Neural progenitor cell (in vitro differentiated cells): ENCODE measurements at regions not wholly inside any gene's neighbourhood (a gene's known extent, or its start where the extent isn't known, plus 50 kb on each side); places are given as distances from the start of the nearest gene placed in this dataset.

Experiments used
- DNase-seq: peaks from one replicate; pipeline ENCODE4 v3.0.0-alpha.2; 2016; ENCODE audit warnings: low spot score
- H2AFZ ChIP-seq: fragments of 200-600 bp; sonication (generic); replicated peaks from 2 replicates; pipeline ENCODE4 v1.6.1; 2016; ENCODE audit warnings: antibody characterized with exemption
- H3F3A ChIP-seq: fragments of 200-600 bp; sonication (generic); 2 replicates; pipeline ENCODE4 v1.6.1; 2016; ENCODE audit warnings: antibody characterized with exemption, low read depth
- H3K27ac ChIP-seq: fragments of 200-600 bp; sonication (generic); 2 replicates; pipeline ENCODE4 v1.5.1; 2016; ENCODE audit warnings: mild to moderate bottlenecking
- H3K27me3 ChIP-seq: fragments of 200-600 bp; sonication (generic); 2 replicates; pipeline ENCODE4 v1.6.1; 2016; ENCODE audit warnings: mild to moderate bottlenecking, moderate library complexity
- H3K36me3 ChIP-seq: fragments of 200-600 bp; sonication (generic); 2 replicates; pipeline ENCODE4 v1.5.1; 2016
- H3K4me1 ChIP-seq: fragments of 200-600 bp; sonication (generic); 2 replicates; pipeline ENCODE4 v1.6.1; 2016; ENCODE audit warnings: mixed run types
- H3K4me2 ChIP-seq: fragments of 200-600 bp; sonication (generic); 2 replicates; pipeline ENCODE4 v1.6.1; 2016
- H3K4me3 ChIP-seq: fragments of 200-600 bp; sonication (generic); 2 replicates; pipeline ENCODE4 v1.5.1; 2016
- H3K79me2 ChIP-seq: fragments of 200-600 bp; sonication (generic); 2 replicates; pipeline ENCODE4 v1.6.1; 2016; ENCODE audit warnings: low read depth
- H3K9ac ChIP-seq: fragments of 200-600 bp; sonication (generic); 2 replicates; pipeline ENCODE4 v1.6.1; 2016
- H3K9me3 ChIP-seq: fragments of 200-600 bp; sonication (generic); 2 replicates; pipeline ENCODE4 v1.5.1; 2016; ENCODE audit warnings: low read depth
- H4K20me1 ChIP-seq: fragments of 200-600 bp; sonication (generic); 2 replicates; pipeline ENCODE4 v1.6.1; 2016; ENCODE audit warnings: low read depth
- H3K27ac Mint-ChIP-seq: 3 replicates; pipeline ENCODE4 v1.8.0; 2021; ENCODE audit warnings: mixed read lengths
- H3K27me3 Mint-ChIP-seq: 2 replicates; pipeline ENCODE4 v1.8.0; 2022; ENCODE audit warnings: low read depth, mild to moderate bottlenecking, inconsistent platforms, moderate library complexity, mixed read lengths; ENCODE audit not compliant: insufficient read depth
- H3K36me3 Mint-ChIP-seq: 3 replicates; pipeline ENCODE4 v1.8.0; 2021; ENCODE audit warnings: mixed read lengths
- H3K4me1 Mint-ChIP-seq: 3 replicates; pipeline ENCODE4 v1.8.0; 2021; ENCODE audit warnings: mixed read lengths
- H3K4me3 Mint-ChIP-seq: 3 replicates; pipeline ENCODE4 v1.8.0; 2021; ENCODE audit warnings: mild to moderate bottlenecking, moderate library complexity, mixed read lengths
- H3K9me3 Mint-ChIP-seq: 3 replicates; pipeline ENCODE4 v1.8.0; 2020; ENCODE audit warnings: mixed read lengths
- CTCF ChIP-seq: fragments of 200-600 bp; sonication (generic); IDR thresholded peaks from 2 replicates; pipeline ENCODE4 v1.5.1; 2017; ENCODE audit warnings: antibody characterized with exemption, mild to moderate bottlenecking
- EZH2 ChIP-seq: fragments of 200-600 bp; sonication (generic); IDR thresholded peaks from 2 replicates; pipeline ENCODE4 v1.6.1; 2017; ENCODE audit warnings: antibody characterized with exemption, mild to moderate bottlenecking, moderate library complexity
- EZH2phosphoT487 ChIP-seq: fragments of 200-600 bp; sonication (generic); IDR thresholded peaks from 2 replicates; pipeline ENCODE4 v1.6.1; 2017; ENCODE audit warnings: antibody characterized with exemption

GRCh38 chr2:139241286-139241685 is 461.1 kb upstream of the NXPH2 start:
- Mint-ChIP-seq H3K27ac (no peak overlapping the region), H3K4me1 (no peaks in the 10 kb centered on the region), H3K27me3 (peaks cover 2% of the 10 kb centered on the region), H3K36me3 (no peaks in the 10 kb centered on the region), H3K4me3 (no peak overlapping the region), H3K9me3 (no peaks in the 10 kb centered on the region)
- Histone ChIP-seq H3K36me3 (no peaks in the 10 kb centered on the region), H2AFZ (no peak overlapping the region), H3K9me3 (no peaks in the 10 kb centered on the region), H3F3A (no peaks in the 10 kb centered on the region), H3K27ac (no peak overlapping the region), H3K79me2 (no peaks in the 10 kb centered on the region), H3K27me3 (no peaks in the 10 kb centered on the region), H3K4me3 (no peak overlapping the region), H3K4me1 (no peaks in the 10 kb centered on the region), H4K20me1 (no peaks in the 10 kb centered on the region), H3K4me2 (no peak overlapping the region), H3K9ac (no peak overlapping the region)
- TF ChIP-seq EZH2 (no peak), CTCF (no peak), EZH2phosphoT487 (no peak)
- no peak for DNase-seq

GRCh38 chr2:139237023-139237422 is 456.8 kb upstream of the NXPH2 start:
- no peaks in the 10 kb centered on the region for H4K20me1 ChIP-seq
- H3K4me2 ChIP-seq, result no peak overlapping the region
- H3K27ac ChIP-seq, result no peak overlapping the region
- H3K4me1 Mint-ChIP-seq, result no peaks in the 10 kb centered on the region
- H3K79me2 ChIP-seq, result no peaks in the 10 kb centered on the region
- H2AFZ ChIP-seq, result no peak overlapping the region
- no peak overlapping the region for H3K4me3 Mint-ChIP-seq
- H3K36me3 Mint-ChIP-seq, result no peaks in the 10 kb centered on the region
- DNase-seq, result no peak
- H3K4me1 ChIP-seq, result no peaks in the 10 kb centered on the region
- no peaks in the 10 kb centered on the region for H3K9me3 ChIP-seq
- no peak overlapping the region for H3K4me3 ChIP-seq
- no peaks in the 10 kb centered on the region for H3F3A ChIP-seq
- no peak overlapping the region for H3K9ac ChIP-seq
- TF ChIP-seq EZH2 (no peak), EZH2phosphoT487 (no peak), CTCF (no peak)
- no peaks in the 10 kb centered on the region for H3K9me3 Mint-ChIP-seq
- no peaks in the 10 kb centered on the region for H3K27me3 ChIP-seq
- no peaks in the 10 kb centered on the region for H3K36me3 ChIP-seq
- H3K27ac Mint-ChIP-seq, result no peak overlapping the region
- peaks cover 2% of the 10 kb centered on the region for H3K27me3 Mint-ChIP-seq

- Mint-ChIP-seq H3K4me3 (no peak overlapping the region), H3K4me1 (no peaks in the 10 kb centered on the region), H3K27me3 (no peaks in the 10 kb centered on the region), H3K9me3 (no peaks in the 10 kb centered on the region), H3K36me3 (no peaks in the 10 kb centered on the region), H3K27ac (no peak overlapping the region)
- H3K9me3 ChIP-seq, result no peaks in the 10 kb centered on the region
- TF ChIP-seq EZH2phosphoT487, result no peak
- no peak for TF ChIP-seq EZH2
- TF ChIP-seq CTCF, result no peak
- H2AFZ ChIP-seq, result no peak overlapping the region
- no peaks in the 10 kb centered on the region for H3K36me3 ChIP-seq
- no peak overlapping the region for H3K9ac ChIP-seq
- H3K79me2 ChIP-seq, result no peaks in the 10 kb centered on the region
- no peak overlapping the region for H3K4me3 ChIP-seq
- H4K20me1 ChIP-seq, result no peaks in the 10 kb centered on the region
- DNase-seq, result no peak
- H3K27ac ChIP-seq, result no peak overlapping the region
- no peaks in the 10 kb centered on the region for H3F3A ChIP-seq
- H3K27me3 ChIP-seq, result no peaks in the 10 kb centered on the region
- no peaks in the 10 kb centered on the region for H3K4me1 ChIP-seq
- no peak overlapping the region for H3K4me2 ChIP-seq
These were observed 450.7 kb upstream of the NXPH2 start for GRCh38 chr2:139230881-139231280.

DNA sequence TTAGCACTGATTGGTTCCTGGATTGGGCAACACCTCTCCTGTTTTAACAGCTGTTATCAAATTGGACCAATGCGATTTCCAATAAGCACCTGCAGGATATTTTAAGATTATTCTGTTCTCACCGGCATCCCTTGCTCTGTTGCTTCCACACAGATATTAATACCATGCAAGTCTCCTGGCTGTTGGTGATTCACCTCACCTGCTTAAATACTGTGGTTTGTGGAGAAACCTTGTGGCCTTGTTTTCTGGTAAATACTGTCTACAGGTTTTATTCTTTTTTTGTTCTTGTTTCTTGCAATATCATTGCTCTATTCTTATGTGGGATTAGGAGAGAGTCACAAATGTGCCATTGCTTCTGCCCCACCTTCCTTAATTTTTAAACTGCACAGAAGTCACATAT is 448.1 kb upstream of the NXPH2 start:
- TF ChIP-seq CTCF (no peak), EZH2phosphoT487 (no peak), EZH2 (no peak)
- Histone ChIP-seq H3K9me3 (no peaks in the 10 kb centered on the region), H2AFZ (no peak overlapping the region), H3K4me1 (no peaks in the 10 kb centered on the region), H3K9ac (no peak overlapping the region), H3K27me3 (no peaks in the 10 kb centered on the region), H3K4me3 (no peak overlapping the region), H3F3A (no peaks in the 10 kb centered on the region), H3K36me3 (no peaks in the 10 kb centered on the region), H3K27ac (no peak overlapping the region), H3K4me2 (no peak overlapping the region), H4K20me1 (no peaks in the 10 kb centered on the region), H3K79me2 (no peaks in the 10 kb centered on the region)
- no peaks in the 10 kb centered on the region for H3K27me3 Mint-ChIP-seq
- no peaks in the 10 kb centered on the region for H3K9me3 Mint-ChIP-seq
- H3K4me1 Mint-ChIP-seq, result no peaks in the 10 kb centered on the region
- H3K4me3 Mint-ChIP-seq, result no peak overlapping the region
- H3K36me3 Mint-ChIP-seq, result no peaks in the 10 kb centered on the region
- no peak overlapping the region for H3K27ac Mint-ChIP-seq
- DNase-seq, result no peak
